ENCODE measurements at regions not wholly inside any gene's neighbourhood (a gene's known extent, or its start where the extent isn't known, plus 50 kb on each side); places are given as distances from the start of the nearest gene placed in this dataset.
"Not testable (repeated sequence)": the region's sequence is repeated elsewhere in the genome, so short reads cannot be mapped to it uniquely, and the experiment has no call there.

- no peak for DNase-seq (ENCODE audit: low read depth)
These were observed 76.5 kb downstream of the ARL5B start for GRCh38 chr10:18735711-18736110.

- DNase-seq (ENCODE audit: low read depth): no peak
These were observed 78.0 kb downstream of the ARL5B start for GRCh38 chr10:18737236-18737635.

- DNase-seq (ENCODE audit: low read depth): no peak
These were observed 78.6 kb downstream of the ARL5B start for GRCh38 chr10:18737841-18738240.

GRCh38 chr10:18738835-18739234 is 79.6 kb downstream of the ARL5B start:
- DNase-seq (ENCODE audit: low read depth): no peak

- no peak for DNase-seq (ENCODE audit: low read depth)
These were observed 84.7 kb downstream of the ARL5B start for GRCh38 chr10:18743926-18744325.

- DNase-seq (ENCODE audit: low read depth): no peak
These were observed 94.2 kb downstream of the ARL5B start for GRCh38 chr10:18753312-18753895.

GRCh38 chr10:18759575-18759974 is 100.3 kb downstream of the ARL5B start:
- no peak for DNase-seq (ENCODE audit: low read depth)

- DNase-seq (ENCODE audit: low read depth): no peak
These were observed 101.6 kb downstream of the ARL5B start for GRCh38 chr10:18760836-18761235.

GRCh38 chr10:18767981-18768380 is 108.8 kb downstream of the ARL5B start:
- no peak for DNase-seq (ENCODE audit: low read depth)

- DNase-seq (ENCODE audit: low read depth): no peak
These were observed 113.9 kb downstream of the ARL5B start for GRCh38 chr10:18773180-18773579.

GRCh38 chr10:18777258-18777657 is 118.0 kb downstream of the ARL5B start:
- no peak for DNase-seq (ENCODE audit: low read depth)

GRCh38 chr10:18786478-18786877 is 127.2 kb downstream of the ARL5B start:
- DNase-seq (ENCODE audit: low read depth): no peak

GRCh38 chr10:18793951-18794350 is 134.7 kb downstream of the ARL5B start:
- peak; percentile 5 for DNase-seq (ENCODE audit: low read depth)

GRCh38 chr10:18795549-18795948 is 136.3 kb downstream of the ARL5B start:
- no peak for DNase-seq (ENCODE audit: low read depth)

- DNase-seq (ENCODE audit: low read depth): no peak
These were observed 138.1 kb downstream of the ARL5B start for GRCh38 chr10:18797286-18797685.

GRCh38 chr10:18822156-18822555 is 162.9 kb downstream of the ARL5B start:
- peak; percentile 8 for DNase-seq (ENCODE audit: low read depth)

GRCh38 chr10:18829259-18829658 is 170.0 kb downstream of the ARL5B start:
- DNase-seq (ENCODE audit: low read depth): no peak

GRCh38 chr10:18830277-18830676 is 171.0 kb downstream of the ARL5B start:
- no peak for DNase-seq (ENCODE audit: low read depth)

GRCh38 chr10:18856623-18857022 is 192.0 kb upstream of the MALRD1 start:
- DNase-seq (ENCODE audit: low read depth): not testable (repeated sequence)

- no peak for DNase-seq (ENCODE audit: low read depth)
These were observed 188.9 kb upstream of the MALRD1 start for GRCh38 chr10:18859659-18860058.

- DNase-seq (ENCODE audit: low read depth): no peak
These were observed 188.4 kb upstream of the MALRD1 start for GRCh38 chr10:18860186-18860585.

GRCh38 chr10:18860631-18861240 is 187.9 kb upstream of the MALRD1 start:
- DNase-seq (ENCODE audit: low read depth): no peak

GRCh38 chr10:18861382-18861781 is 187.2 kb upstream of the MALRD1 start:
- DNase-seq (ENCODE audit: low read depth): no peak

GRCh38 chr10:18866852-18867251 is 181.7 kb upstream of the MALRD1 start:
- no peak for DNase-seq (ENCODE audit: low read depth)

All from forelimb muscle (tissue), 1 donor.